ENCODE measurements at regions not wholly inside any gene's neighbourhood (a gene's known extent, or its start where the extent isn't known, plus 50 kb on each side); places are given as distances from the start of the nearest gene placed in this dataset.

GRCh38 chr4:132063829-132064228 is 1085.3 kb upstream of the PCDH10 start:
- no peak overlapping the region for H3T11ph ChIP-seq (ENCODE audit: low read length)
- H3K36me3 Mint-ChIP-seq (ENCODE audit: insufficient read depth in 1 of 3, low read depth in 3 of 3): peaks cover 7 to 29% (median 26%) of the 10 kb centered on the region in 3 experiments
- no peak overlapping the region for H2BK15ac ChIP-seq (ENCODE audit: low read depth, low read length)
- DNase-seq: no peak
- no peak overlapping the region for H3K56ac ChIP-seq (ENCODE audit: insufficient read length, low read depth, low read length)
- H4K91ac ChIP-seq (ENCODE audit: insufficient read length, low read depth, low read length): no peak overlapping the region
- no peak overlapping the region for H2BK120ac ChIP-seq (ENCODE audit: low read depth, low read length, poor library complexity, severe bottlenecking)
- H3K27me3 Mint-ChIP-seq (ENCODE audit: low read depth): peaks cover 2% of the 10 kb centered on the region; the same call in 1 of the 2 replicates
- no peaks in the 10 kb centered on the region for H3K27me3 ChIP-seq (ENCODE audit: insufficient read depth, low read length)
- no peak overlapping the region for H2BK20ac ChIP-seq (ENCODE audit: low read depth, low read length, poor library complexity, severe bottlenecking)
- H4K20me1 ChIP-seq (ENCODE audit: control insufficient read depth, insufficient read depth, insufficient read length): no peaks in the 10 kb centered on the region
- no peak overlapping the region for H3K18ac ChIP-seq (ENCODE audit: insufficient read length, low read depth, low read length)
- no peak for TF ChIP-seq CTCF (conservative IDR thresholded peaks at IDR 0.05)
- H2AK5ac ChIP-seq (ENCODE audit: insufficient read length, low read length): no peak overlapping the region
- no peaks in the 10 kb centered on the region for H3K79me1 ChIP-seq (ENCODE audit: insufficient read depth, low read depth, low read length, poor library complexity, severe bottlenecking)
- H3K4me1 Mint-ChIP-seq: peaks cover 0 to 4% of the 10 kb centered on the region in 2 experiments; a peak in 1 of 4 replicates
- H4K8ac ChIP-seq (replicated peaks; ENCODE audit: insufficient read length, low read depth, low read length): no peak overlapping the region
- H3K4me3 Mint-ChIP-seq: no peak overlapping the region
- H3K4me1 ChIP-seq (ENCODE audit: insufficient read depth, low read length): no peaks in the 10 kb centered on the region
- peaks cover 14% of the 10 kb centered on the region for H3K9me3 ChIP-seq (ENCODE audit: control insufficient read depth, low read depth, low read length)
- H2AFZ ChIP-seq (ENCODE audit: low read length): no peak overlapping the region
- no peak overlapping the region for H3K27ac ChIP-seq (ENCODE audit: insufficient read length, low read depth, low read length)
- H3K9ac ChIP-seq (ENCODE audit: extremely low read depth, insufficient read length, low read length): no peak overlapping the region
- H3K79me2 ChIP-seq (ENCODE audit: insufficient read depth, low read length): no peaks in the 10 kb centered on the region
- H2BK5ac ChIP-seq (ENCODE audit: insufficient read length, low read length): no peak overlapping the region
- no peak overlapping the region for H3K14ac ChIP-seq (ENCODE audit: insufficient read depth, low read length)
- H3K9me3 Mint-ChIP-seq: peaks cover 24 to 31% of the 10 kb centered on the region in 2 experiments
- no peak overlapping the region for H2BK12ac ChIP-seq (ENCODE audit: insufficient read length, low read depth, low read length)
- no peak overlapping the region for H3K23ac ChIP-seq (ENCODE audit: insufficient read length, low read depth, low read length)
- no CpG with 5 or more reads among the region's 1 CpG for WGBS (ENCODE audit: extremely low coverage, insufficient read length, low lambda C conversion rate)
- no peak overlapping the region for H3K4me2 ChIP-seq (ENCODE audit: insufficient read depth, insufficient read length, low read length)
- H3K4ac ChIP-seq (ENCODE audit: low read depth, low read length): no peak overlapping the region
- H3K23me2 ChIP-seq (ENCODE audit: insufficient read length, low read depth, low read length, poor library complexity, severe bottlenecking): no peaks in the 10 kb centered on the region
- no peak overlapping the region for H3K27ac Mint-ChIP-seq
- no peak overlapping the region for H4K5ac ChIP-seq (ENCODE audit: insufficient read length, low read depth, low read length)
